Esophagus muscularis mucosa (tissue), 4 donors: ENCODE measurements at regions not wholly inside any gene's neighbourhood (a gene's known extent, or its start where the extent isn't known, plus 50 kb on each side); places are given as distances from the start of the nearest gene placed in this dataset.

Source experiments
- EP300 ChIP-seq: sonication (generic); formaldehyde crosslinking; IDR thresholded peaks from one replicate; pipeline ENCODE4 v1.6.1; 2017; ENCODE audit warnings: antibody characterized with exemption
- POLR2A ChIP-seq: fragments of 450-650 bp; IDR thresholded peaks from one replicate; pipeline ENCODE4 v1.6.1; 2017; ENCODE audit warnings: antibody characterized with exemption, moderate library complexity, mild to moderate bottlenecking, low read depth
- POLR2AphosphoS5 ChIP-seq, 2 donors: sonication (generic); formaldehyde crosslinking; IDR thresholded peaks; one replicate each; pipeline ENCODE4 v1.6.1; 2017; ENCODE audit warnings: antibody characterized with exemption in 2 of 2
- TF ChIP-seq, protein P1 (sequence below), 3 experiments: fragments of 200-600 bp in 2 of 3; fragments of 450-650 bp in 1 of 3; sonication (generic) in 2 of 3; IDR thresholded peaks; one replicate each; pipeline ENCODE4 v1.5.1; 2017 to 2019; ENCODE audit warnings: antibody characterized with exemption in 3 of 3, mild to moderate bottlenecking in 2 of 3, moderate library complexity in 1 of 3

DNA sequence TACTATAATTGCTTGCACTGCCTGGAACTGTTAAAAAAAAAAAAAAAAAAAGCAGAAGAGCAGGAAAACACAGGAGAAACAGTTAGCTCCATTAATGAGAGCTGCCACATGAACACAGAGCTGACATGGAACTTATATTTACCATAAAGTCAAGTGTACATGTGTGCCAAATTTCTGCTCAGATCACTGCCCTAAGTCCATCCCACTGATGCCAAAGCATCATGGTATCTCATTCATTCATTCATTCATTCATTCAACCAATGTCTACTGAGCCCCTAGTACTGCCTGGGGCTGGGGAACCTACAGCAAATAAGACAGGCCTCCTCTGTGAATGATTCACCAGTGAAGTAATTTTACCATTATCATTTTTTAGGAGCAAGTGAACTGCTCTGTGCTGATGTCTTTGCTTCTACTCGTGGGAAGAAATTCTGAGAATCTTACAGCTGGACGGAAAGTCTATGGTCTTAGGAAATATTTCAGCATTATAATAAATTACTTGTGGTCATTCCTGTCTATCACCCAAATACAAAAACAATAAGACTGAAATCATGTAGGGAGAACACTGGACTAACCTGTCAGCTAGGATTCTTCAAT lies 58.8 kb upstream of the ABLIM1 start:
- TF ChIP-seq, protein P1, sequence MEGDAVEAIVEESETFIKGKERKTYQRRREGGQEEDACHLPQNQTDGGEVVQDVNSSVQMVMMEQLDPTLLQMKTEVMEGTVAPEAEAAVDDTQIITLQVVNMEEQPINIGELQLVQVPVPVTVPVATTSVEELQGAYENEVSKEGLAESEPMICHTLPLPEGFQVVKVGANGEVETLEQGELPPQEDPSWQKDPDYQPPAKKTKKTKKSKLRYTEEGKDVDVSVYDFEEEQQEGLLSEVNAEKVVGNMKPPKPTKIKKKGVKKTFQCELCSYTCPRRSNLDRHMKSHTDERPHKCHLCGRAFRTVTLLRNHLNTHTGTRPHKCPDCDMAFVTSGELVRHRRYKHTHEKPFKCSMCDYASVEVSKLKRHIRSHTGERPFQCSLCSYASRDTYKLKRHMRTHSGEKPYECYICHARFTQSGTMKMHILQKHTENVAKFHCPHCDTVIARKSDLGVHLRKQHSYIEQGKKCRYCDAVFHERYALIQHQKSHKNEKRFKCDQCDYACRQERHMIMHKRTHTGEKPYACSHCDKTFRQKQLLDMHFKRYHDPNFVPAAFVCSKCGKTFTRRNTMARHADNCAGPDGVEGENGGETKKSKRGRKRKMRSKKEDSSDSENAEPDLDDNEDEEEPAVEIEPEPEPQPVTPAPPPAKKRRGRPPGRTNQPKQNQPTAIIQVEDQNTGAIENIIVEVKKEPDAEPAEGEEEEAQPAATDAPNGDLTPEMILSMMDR (IDR thresholded peaks at IDR 0.05) = no peak
- no peak for TF ChIP-seq POLR2A
- no peak for TF ChIP-seq EP300
- no peak for TF ChIP-seq POLR2AphosphoS5 (IDR thresholded peaks at IDR 0.05)
